Kidney capillary endothelial cell (primary cell): ENCODE measurements at regions not wholly inside any gene's neighbourhood (a gene's known extent, or its start where the extent isn't known, plus 50 kb on each side); places are given as distances from the start of the nearest gene placed in this dataset.

Experiments used
- DNase-seq: peaks from one replicate; pipeline ENCODE4 v3.0.0-alpha.2; 2018; ENCODE audit warnings: low spot score

GRCh38 chr5:172569861-172570558, 71.1 kb upstream of the NEURL1B start:
- no peak for DNase-seq

DNA sequence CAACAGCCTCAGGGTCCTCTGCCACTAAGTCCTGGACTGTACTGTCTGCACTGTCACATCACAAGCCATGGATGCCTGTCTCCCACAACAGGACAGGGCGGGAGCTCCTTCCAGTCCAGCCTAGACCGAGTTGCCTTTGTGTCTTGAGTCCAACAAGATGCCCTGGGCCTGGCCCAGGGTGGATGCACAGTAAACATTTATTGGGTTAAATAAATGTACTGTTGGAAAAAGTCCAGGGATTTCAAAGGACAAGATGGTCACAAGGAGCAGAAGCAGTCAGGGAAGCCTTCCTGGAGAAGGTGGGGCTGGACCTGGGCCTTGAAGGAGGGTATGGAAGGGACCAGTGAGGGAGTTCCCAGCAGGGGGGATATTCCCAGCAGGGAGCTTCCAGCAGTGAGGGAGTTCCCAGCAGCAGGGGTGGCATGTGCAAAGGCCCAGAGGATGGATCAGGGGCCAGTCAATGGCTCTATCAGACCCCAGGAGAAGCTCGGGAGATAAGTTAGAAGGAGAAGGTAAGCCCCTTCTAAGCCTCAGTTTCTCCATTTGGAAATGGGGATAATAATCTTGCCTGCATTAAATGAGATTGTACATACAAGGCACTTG, 72.7 kb upstream of the NEURL1B start:
- DNase-seq, result no peak

GRCh38 chr5:172567843-172568242, 73.2 kb upstream of the NEURL1B start:
- DNase-seq, result no peak

DNA sequence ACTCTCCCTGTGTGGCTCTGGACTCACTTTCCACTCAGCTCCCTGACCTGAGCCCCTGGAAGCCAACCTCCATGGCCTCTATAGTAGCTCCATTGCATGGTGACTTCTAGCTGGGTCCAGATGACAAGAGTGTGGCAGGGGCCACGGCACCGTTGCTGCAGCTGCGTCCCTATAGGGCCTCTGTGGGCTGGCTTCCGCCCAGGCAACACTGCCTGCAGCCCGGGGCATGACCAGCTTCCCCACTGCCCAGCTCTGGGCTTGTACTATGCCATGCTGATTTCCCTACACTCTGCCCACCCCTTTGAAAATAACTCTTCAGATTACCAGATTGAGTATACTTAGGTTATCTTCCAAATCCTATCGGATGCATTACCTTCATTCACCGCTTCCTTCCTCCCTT, 73.8 kb upstream of the NEURL1B start:
- no peak for DNase-seq

DNA sequence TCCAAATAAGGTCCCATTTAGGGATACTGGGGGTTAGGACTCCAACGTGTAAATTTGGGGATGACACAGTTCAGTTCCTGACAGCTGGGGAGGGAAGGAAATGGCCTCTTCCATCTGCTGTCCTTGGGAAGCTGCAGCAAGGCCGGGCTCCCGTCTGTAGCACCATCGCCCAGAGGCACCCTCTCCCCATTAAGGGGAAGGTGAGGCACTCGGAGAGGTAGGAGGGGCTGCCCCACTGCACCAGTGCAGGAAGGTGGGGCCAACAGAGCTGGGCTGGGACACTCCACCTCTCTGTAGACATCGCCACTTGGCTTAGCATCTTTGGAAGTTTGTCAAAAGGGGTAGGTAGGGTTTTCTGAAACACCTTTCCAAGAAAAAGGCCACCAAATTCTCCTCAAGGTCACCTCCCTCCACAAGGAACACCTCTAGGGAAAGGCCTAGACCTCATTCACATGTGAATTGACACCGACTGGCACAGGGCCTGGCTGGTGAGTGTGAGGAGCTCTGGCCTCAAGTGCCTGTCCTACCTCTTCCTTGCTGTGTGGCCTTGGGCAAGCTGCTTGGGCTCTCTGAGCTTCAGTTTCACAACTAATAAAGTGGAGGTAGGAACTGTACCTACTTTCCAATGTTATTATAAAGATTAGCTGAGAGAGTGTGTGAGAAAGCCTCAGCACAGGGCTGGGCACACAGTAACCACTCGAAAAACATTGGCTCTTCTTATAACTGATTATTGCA, 75.0 kb upstream of the NEURL1B start:
- DNase-seq, result no peak

DNA sequence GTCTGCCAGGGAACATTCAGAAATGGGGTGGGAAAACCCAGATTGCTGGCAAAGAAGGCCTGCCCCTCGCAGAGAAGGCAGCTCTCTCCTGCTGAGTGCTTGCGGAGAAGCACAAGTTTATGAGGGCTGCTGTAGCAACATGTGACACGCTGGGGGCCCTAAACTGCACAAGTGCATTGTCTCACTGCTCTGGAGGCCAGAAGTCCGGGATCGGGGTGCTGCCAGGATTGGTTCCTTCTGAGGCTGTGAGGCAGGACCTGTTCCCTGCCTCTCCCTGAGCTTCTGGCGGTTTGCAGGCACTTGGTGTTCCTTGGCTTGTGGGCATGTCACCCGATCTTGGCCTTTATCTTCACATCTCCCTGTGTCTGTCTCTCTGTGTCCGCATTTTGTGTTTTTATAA, 75.6 kb upstream of the NEURL1B start:
- no peak for DNase-seq

DNA sequence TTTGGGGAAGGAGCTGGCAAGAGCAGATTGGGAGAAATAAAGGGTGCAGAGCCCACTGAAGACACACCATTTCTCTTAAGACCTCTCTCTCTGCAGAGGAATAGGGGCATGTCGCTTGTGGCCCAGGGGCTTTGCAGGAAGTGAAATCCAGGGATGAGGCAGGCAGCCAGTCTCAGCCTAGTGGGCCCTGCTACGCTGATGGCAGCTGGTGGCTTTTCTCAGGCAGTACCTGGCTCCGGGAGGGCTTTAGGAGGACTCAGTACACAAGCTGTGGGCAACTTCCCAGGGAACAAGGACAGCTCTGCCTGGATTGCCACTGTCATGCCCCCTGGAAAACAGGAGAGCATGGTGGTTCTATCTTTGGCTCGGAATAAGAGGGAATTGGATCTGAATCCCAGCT, 76.2 kb upstream of the NEURL1B start:
- no peak for DNase-seq

DNA sequence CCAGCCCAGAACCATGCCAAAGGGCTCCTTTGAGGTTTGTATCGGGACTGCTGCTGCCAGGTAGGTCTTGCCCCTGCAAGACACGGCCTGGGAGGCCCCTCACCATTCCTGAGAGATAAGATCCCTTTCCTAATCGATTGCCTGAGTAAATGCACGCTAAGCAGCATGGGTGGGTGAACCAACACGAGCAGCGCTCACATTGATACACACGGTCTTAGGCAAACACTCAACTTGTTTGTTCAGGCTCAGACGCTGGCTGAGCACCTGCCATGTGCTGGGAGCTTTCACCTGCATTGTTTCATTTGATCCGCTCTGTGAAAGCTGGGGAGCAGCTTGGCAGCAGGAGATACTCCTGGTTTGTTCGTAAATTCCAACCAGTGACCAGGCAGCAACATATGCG, 76.9 kb upstream of the NEURL1B start:
- DNase-seq, result no peak

DNA sequence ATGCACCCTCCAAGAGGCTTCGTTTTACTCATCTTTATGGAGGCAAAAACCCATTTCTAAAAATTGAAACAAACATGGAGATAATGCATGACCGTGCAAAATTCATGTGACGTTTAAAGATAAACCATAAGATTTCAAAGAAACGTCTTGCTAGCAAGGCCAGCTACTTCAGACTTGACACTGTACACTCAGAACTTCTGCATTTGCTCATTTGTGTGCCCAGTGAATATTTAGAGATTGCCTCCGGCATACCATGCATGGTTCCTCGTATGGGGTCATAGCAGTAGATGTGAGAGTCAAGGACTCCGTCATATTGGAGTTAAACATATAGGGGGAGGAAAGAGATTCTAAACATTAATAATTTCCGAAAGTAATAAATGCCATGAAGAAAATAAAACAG, 78.6 kb upstream of the NEURL1B start:
- no peak for DNase-seq

DNA sequence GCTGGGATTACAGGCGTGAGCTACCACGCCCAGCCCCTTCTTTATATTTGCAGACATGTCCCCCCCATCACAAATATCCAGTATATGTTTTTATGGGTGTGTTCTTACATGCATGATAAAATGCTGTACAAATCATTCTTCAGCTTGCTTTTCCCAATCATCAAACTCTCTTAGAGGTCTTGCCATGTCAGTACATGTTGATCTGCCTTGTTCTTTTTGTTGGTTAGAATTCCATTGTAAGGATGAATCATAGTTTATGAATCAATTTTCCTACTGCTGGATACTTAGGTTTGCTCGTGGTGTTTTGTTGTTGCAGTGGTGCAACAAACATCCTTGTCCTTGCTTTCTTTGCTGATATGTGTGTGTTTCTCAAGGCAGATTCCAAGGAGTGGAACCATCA, 79.9 kb upstream of the NEURL1B start:
- DNase-seq, result no peak

- peak; percentile 27 for DNase-seq
Measured at GRCh38 chr5:172559004-172559932, 81.8 kb upstream of the NEURL1B start.

- DNase-seq, result no peak
Measured at GRCh38 chr5:172558076-172558976, 82.7 kb upstream of the NEURL1B start.

DNA sequence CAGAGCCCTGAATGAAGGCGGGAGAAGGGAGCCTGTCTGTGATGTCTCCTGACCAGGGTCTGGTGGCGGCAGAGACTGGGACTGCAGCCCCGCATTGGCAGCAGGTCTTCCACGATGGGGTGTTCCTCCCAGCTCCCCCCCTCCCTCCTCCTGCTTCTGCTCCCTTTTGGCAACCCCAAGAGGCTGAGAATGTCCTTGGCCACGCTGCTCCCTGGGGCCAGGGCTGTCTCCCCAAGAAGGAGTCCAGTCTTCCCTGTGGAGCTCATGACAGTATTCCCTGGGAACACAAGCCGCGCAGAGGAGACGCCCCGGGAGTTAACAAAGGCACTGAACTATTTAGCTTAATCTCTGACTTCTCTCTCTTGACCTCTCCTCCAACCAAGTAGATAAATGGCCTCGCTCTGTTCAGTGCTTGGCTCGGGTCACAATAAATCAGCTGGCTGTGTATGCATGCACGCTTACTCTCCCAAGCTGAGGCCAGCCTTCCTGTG, 84.0 kb upstream of the NEURL1B start:
- no peak for DNase-seq

DNA sequence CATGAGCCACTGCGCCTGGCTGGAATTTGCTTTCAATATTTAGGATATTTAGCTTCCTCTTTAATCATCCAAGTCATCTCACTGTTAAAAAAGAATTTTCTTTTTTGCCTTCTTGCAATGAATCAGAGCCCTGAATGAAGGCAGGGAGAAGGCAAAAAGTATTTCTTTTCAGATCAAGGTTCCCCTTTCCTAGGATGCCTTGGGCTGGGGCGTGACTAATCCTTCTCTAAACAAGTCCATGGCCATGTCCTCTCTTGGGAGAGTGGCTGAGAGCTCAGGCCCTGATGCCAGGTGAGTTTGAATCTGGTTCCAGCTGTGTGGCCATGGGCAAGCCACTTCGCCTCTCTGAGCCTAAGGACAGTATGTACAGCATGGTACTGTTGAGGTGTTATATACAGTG, 84.8 kb upstream of the NEURL1B start:
- no peak for DNase-seq

- DNase-seq, result no peak
Measured at GRCh38 chr5:172554562-172554961, 86.5 kb upstream of the NEURL1B start.

- no peak for DNase-seq
Measured at GRCh38 chr5:172553903-172554302, 87.2 kb upstream of the NEURL1B start.

- DNase-seq, result no peak
Measured at GRCh38 chr5:172553167-172553566, 87.9 kb upstream of the NEURL1B start.

GRCh38 chr5:172550996-172551395, 90.1 kb upstream of the NEURL1B start:
- no peak for DNase-seq

DNA sequence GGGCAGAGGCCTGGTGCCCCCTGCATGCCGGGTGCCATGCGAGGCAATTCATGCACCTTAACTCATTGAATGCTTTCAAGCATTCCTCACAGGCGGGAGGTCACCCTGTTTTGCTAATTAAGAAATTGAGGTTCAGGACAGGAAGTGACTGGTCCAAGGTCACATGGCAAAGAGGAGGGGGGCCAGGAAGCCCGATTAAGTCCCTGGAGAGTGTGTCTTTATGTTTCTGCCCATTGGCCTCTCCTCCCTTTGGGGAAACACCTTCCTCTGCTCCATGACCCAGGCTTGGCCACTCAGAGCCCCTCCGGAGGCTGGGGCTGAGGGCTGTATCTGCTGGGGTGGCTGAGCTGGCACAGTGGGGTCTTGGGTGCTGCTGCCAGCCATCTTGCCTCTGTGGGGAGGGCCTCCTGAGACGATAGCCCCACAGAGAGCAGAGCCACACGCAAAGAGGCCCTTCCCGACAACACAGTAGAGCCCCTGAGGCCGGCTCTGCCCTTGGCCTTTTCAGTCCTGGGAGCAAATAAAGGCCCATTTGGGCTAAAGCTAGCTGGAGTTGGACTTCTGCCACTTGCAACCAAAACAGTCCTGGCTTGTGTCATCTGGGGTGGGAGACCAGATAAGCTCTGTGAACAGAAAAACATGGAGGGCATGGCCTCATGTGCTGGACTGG, 90.8 kb upstream of the NEURL1B start:
- no peak for DNase-seq

DNA sequence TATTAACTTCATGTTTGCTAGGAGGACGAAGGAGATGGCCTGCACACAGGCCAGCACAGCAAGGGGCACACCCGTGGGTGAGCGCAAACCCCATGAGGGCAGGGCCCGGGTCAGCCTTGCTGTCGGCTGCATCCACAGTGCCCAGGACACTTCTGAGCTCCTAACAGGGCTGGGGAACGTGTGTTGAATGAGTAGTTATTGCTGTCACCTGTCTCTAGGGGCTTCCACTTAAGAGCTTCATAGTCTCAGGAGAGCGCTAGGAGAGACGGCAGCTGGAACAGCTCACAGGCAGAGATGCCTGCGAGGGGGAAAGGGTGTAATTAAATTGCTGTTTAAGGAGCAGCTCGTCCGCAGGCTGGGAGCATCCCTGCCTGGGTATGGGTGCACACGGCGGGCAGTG, 91.4 kb upstream of the NEURL1B start:
- DNase-seq, result no peak
